Activated naive CD4-positive, alpha-beta T cell treated with anti-CD3 and anti-CD28 coated beads for 36 hours (primary cell): ENCODE measurements at regions not wholly inside any gene's neighbourhood (a gene's known extent, or its start where the extent isn't known, plus 50 kb on each side); places are given as distances from the start of the nearest gene placed in this dataset.
A peak's percentile ranks its signal among the peaks of the same experiment; 100 is the strongest.

ENCODE experiments used
- CTCF ChIA-PET: fragments of 350-600 bp; sonication (Branson Sonifier 250); formaldehyde crosslinking; loops from one replicate; lab custom pipeline; 2021; ENCODE audit warnings: antibody characterized with exemption; lab: Charles Lee
- DNase-seq: peaks from one replicate; pipeline ENCODE4 v3.0.0-alpha.2; 2020
- H3K27ac Mint-ChIP-seq: one replicate; pipeline ENCODE4 v1.8.0; 2021; ENCODE audit warnings: mild to moderate bottlenecking, mixed read lengths
- H3K27me3 Mint-ChIP-seq: one replicate; pipeline ENCODE4 v1.8.0; 2021; ENCODE audit warnings: low read depth, mixed read lengths
- H3K36me3 Mint-ChIP-seq: one replicate; pipeline ENCODE4 v1.8.0; 2021; ENCODE audit warnings: low read depth, mixed read lengths
- H3K4me1 Mint-ChIP-seq: one replicate; pipeline ENCODE4 v1.8.0; 2021; ENCODE audit warnings: low read depth, mixed read lengths
- H3K4me3 Mint-ChIP-seq: one replicate; pipeline ENCODE4 v1.8.0; 2021; ENCODE audit warnings: mild to moderate bottlenecking, moderate library complexity, mixed read lengths
- H3K9me3 Mint-ChIP-seq: one replicate; pipeline ENCODE4 v1.8.0; 2021; ENCODE audit warnings: mixed read lengths
- intact Hi-C: fragments of 100-400 bp; cut with micrococcal nuclease; formaldehyde crosslinking; loops from one replicate; pipeline ENCODE4 v1.15.1; 2023

GRCh38 chr5:142427015-142427364 is 102.2 kb upstream of the SPRY4 start:
- intact Hi-C loops: no loop called here
- H3K27me3 Mint-ChIP-seq: no peaks in the 10 kb centered on the region
- H3K27ac Mint-ChIP-seq: no peak overlapping the region
- peaks cover 6% of the 10 kb centered on the region for H3K9me3 Mint-ChIP-seq
- CTCF ChIA-PET: interaction anchor here (0.6 kb wide), 1 partner anchor 96 kb away, joined by 3 read pairs; no protein-coding TSS in a partner anchor
- no peak overlapping the region for H3K4me3 Mint-ChIP-seq
- peaks cover 16% of the 10 kb centered on the region for H3K4me1 Mint-ChIP-seq
- no peaks in the 10 kb centered on the region for H3K36me3 Mint-ChIP-seq
- DNase-seq: no peak

- H3K36me3 Mint-ChIP-seq: no peaks in the 10 kb centered on the region
- peaks cover 6% of the 10 kb centered on the region for H3K9me3 Mint-ChIP-seq
- no peaks in the 10 kb centered on the region for H3K27me3 Mint-ChIP-seq
- H3K27ac Mint-ChIP-seq: no peak overlapping the region
- peaks cover 14% of the 10 kb centered on the region for H3K4me1 Mint-ChIP-seq
- no peak overlapping the region for H3K4me3 Mint-ChIP-seq
- intact Hi-C loops: no loop called here
- peak; percentile 35 for DNase-seq
- CTCF ChIA-PET: interaction anchor here (0.6 kb wide), 2 partner anchors 96 to 705 kb away, joined by 3 read pairs; no protein-coding TSS in a partner anchor
These were observed 101.6 kb upstream of the SPRY4 start for GRCh38 chr5:142426129-142427014.

GRCh38 chr5:142425286-142426065 is 100.7 kb upstream of the SPRY4 start:
- Mint-ChIP-seq H3K4me1 (peaks cover 22% of the 10 kb centered on the region), H3K27ac (no peak overlapping the region), H3K9me3 (peaks cover 6% of the 10 kb centered on the region), H3K27me3 (no peaks in the 10 kb centered on the region), H3K36me3 (no peaks in the 10 kb centered on the region), H3K4me3 (no peak overlapping the region)
- CTCF ChIA-PET: interaction anchor here (0.6 kb wide), 1 partner anchor 273 kb away, joined by 4 read pairs; no protein-coding TSS in a partner anchor
- intact Hi-C loops: no loop called here
- DNase-seq: no peak

GRCh38 chr5:142422429-142422828 is 97.6 kb upstream of the SPRY4 start:
- H3K4me3 Mint-ChIP-seq: no peak overlapping the region
- no peak for DNase-seq
- peaks cover 6% of the 10 kb centered on the region for H3K9me3 Mint-ChIP-seq
- intact Hi-C loops: no loop called here
- H3K27me3 Mint-ChIP-seq: no peaks in the 10 kb centered on the region
- H3K36me3 Mint-ChIP-seq: no peaks in the 10 kb centered on the region
- no peak overlapping the region for H3K27ac Mint-ChIP-seq
- CTCF ChIA-PET: interaction anchor here (0.7 to 1.2 kb wide), 2 partner anchors 8 to 102 kb away, joined by 6 to 7 read pairs; no protein-coding TSS in a partner anchor
- peaks cover 31% of the 10 kb centered on the region for H3K4me1 Mint-ChIP-seq

- intact Hi-C loops: no loop called here
- H3K9me3 Mint-ChIP-seq: peaks cover 6% of the 10 kb centered on the region
- DNase-seq: no peak
- H3K36me3 Mint-ChIP-seq: no peaks in the 10 kb centered on the region
- H3K4me3 Mint-ChIP-seq: no peak overlapping the region
- peaks cover 30% of the 10 kb centered on the region for H3K4me1 Mint-ChIP-seq
- H3K27me3 Mint-ChIP-seq: no peaks in the 10 kb centered on the region
- CTCF ChIA-PET: interaction anchor here (0.7 to 1.2 kb wide), 3 partner anchors 8 to 102 kb away, joined by 3 to 7 read pairs (median 6); no protein-coding TSS in a partner anchor
- H3K27ac Mint-ChIP-seq: no peak overlapping the region
These were observed 97.0 kb upstream of the SPRY4 start for GRCh38 chr5:142421621-142422397.

GRCh38 chr5:142421228-142421617 is 96.4 kb upstream of the SPRY4 start:
- Mint-ChIP-seq H3K27ac (no peak overlapping the region), H3K36me3 (no peaks in the 10 kb centered on the region), H3K27me3 (no peaks in the 10 kb centered on the region), H3K4me1 (peaks cover 26% of the 10 kb centered on the region), H3K9me3 (peaks cover 6% of the 10 kb centered on the region), H3K4me3 (no peak overlapping the region)
- intact Hi-C loops: no loop called here
- CTCF ChIA-PET: interaction anchor here (0.7 kb wide), 1 partner anchor 17 kb away, joined by 3 read pairs; no protein-coding TSS in a partner anchor
- no peak for DNase-seq

DNA sequence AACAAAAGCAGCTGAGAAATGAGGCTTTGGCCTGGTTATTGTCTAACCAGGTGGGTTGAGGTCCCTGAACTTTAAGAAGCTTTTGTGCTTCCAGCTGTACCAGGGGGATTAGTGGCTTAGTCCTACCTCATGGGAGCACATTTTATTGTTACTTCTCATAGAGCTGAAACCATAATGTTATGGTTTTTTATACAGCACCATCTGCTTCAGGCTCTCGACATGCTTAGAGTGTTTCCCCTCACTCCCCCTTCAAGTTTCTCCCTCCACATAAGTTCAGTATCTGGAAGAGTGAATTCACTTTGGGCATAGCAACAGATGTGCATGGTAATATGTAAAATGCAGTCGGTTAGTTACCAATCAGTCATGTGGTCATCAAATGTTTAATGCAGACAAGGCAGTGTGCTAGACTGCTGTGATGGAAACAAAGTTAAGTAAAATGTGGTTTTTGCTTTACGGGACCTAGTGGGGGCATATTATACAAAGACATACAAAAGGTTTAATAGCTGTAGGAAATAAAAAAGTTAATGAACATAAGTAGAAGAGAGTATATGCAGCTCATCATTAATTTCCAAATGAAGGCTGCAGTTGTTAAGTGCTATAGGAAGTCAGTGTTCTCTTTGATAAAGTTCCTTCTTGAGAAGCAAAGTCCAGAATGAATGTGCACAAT is 95.9 kb upstream of the SPRY4 start:
- Mint-ChIP-seq H3K36me3 (no peaks in the 10 kb centered on the region), H3K27ac (no peak overlapping the region), H3K4me3 (no peak overlapping the region), H3K27me3 (no peaks in the 10 kb centered on the region), H3K4me1 (peaks cover 23% of the 10 kb centered on the region), H3K9me3 (peaks cover 6% of the 10 kb centered on the region)
- CTCF ChIA-PET: interaction anchor here (0.6 kb wide), 1 partner anchor 21 kb away, joined by 4 read pairs; no protein-coding TSS in a partner anchor
- DNase-seq: no peak
- intact Hi-C loops: no loop called here

GRCh38 chr5:142412581-142412980 is 87.8 kb upstream of the SPRY4 start:
- CTCF ChIA-PET: interaction anchor here (0.9 kb wide), 1 partner anchor 269 kb away, joined by 3 read pairs; no protein-coding TSS in a partner anchor
- DNase-seq: no peak
- Mint-ChIP-seq H3K4me3 (no peak overlapping the region), H3K9me3 (no peaks in the 10 kb centered on the region), H3K4me1 (no peaks in the 10 kb centered on the region), H3K36me3 (no peaks in the 10 kb centered on the region), H3K27me3 (no peaks in the 10 kb centered on the region), H3K27ac (no peak overlapping the region)
- intact Hi-C loops: no loop called here

- no peaks in the 10 kb centered on the region for H3K27me3 Mint-ChIP-seq
- H3K4me1 Mint-ChIP-seq: no peaks in the 10 kb centered on the region
- H3K9me3 Mint-ChIP-seq: no peaks in the 10 kb centered on the region
- no peak overlapping the region for H3K27ac Mint-ChIP-seq
- intact Hi-C loops: no loop called here
- no peaks in the 10 kb centered on the region for H3K36me3 Mint-ChIP-seq
- no peak overlapping the region for H3K4me3 Mint-ChIP-seq
- DNase-seq: no peak
- CTCF ChIA-PET: no interaction called here
These were observed 87.0 kb upstream of the SPRY4 start for GRCh38 chr5:142411656-142412425.

- no peaks in the 10 kb centered on the region for H3K9me3 Mint-ChIP-seq
- H3K27ac Mint-ChIP-seq: no peak overlapping the region
- no peaks in the 10 kb centered on the region for H3K36me3 Mint-ChIP-seq
- no peak for DNase-seq
- intact Hi-C loops: no loop called here
- CTCF ChIA-PET: interaction anchor here (0.6 kb wide), 1 partner anchor 54 kb away, joined by 3 read pairs; no protein-coding TSS in a partner anchor
- H3K27me3 Mint-ChIP-seq: no peaks in the 10 kb centered on the region
- H3K4me1 Mint-ChIP-seq: no peaks in the 10 kb centered on the region
- no peak overlapping the region for H3K4me3 Mint-ChIP-seq
These were observed 86.3 kb upstream of the SPRY4 start for GRCh38 chr5:142411103-142411502.

DNA sequence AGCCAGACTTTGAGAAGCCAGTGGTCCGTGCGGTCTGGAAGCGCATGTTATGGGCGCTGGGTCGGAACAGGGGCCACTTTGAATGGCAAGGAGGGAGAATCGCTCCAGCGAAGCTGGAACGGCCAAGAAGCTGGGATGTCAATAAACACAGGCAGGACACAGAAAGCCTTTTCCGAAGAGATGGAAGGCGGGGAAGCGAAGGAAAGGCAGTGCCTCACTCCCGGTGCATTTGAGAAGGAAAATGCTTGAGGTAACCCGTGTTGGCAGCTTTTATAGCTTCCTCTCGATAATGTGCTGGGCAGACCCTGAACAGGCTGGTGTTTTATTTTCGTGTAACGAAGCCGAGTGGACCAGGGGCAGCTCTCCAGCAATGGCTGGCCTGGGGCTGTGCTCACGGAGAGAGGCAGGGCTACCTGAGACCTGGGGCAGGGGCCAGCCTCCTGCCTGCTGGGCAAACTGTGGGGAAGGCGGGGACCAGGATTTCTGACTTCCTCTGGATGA is 84.2 kb upstream of the SPRY4 start:
- Mint-ChIP-seq H3K4me3 (no peak overlapping the region), H3K27ac (no peak overlapping the region), H3K4me1 (no peaks in the 10 kb centered on the region), H3K36me3 (no peaks in the 10 kb centered on the region), H3K9me3 (no peaks in the 10 kb centered on the region), H3K27me3 (no peaks in the 10 kb centered on the region)
- intact Hi-C loops: no loop called here
- CTCF ChIA-PET: no interaction called here
- DNase-seq: no peak
